Psoas muscle (tissue), 7 donors: ENCODE measurements at regions not wholly inside any gene's neighbourhood (a gene's known extent, or its start where the extent isn't known, plus 50 kb on each side); places are given as distances from the start of the nearest gene placed in this dataset.

ENCODE experiments used
- ATAC-seq, 4 donors: fragments of 200-7000 bp; cut with Tn5 transposase; one replicate each; pipeline ENCODE4 v1.9.1; 2020; ENCODE audit warnings: moderate library complexity in 3 of 4, mild to moderate bottlenecking in 2 of 4
- DNase-seq, 2 donors: peaks; one replicate each; pipeline ENCODE4 v3.0.0-alpha.2; 2020
- H3K27ac ChIP-seq: fragments of 200-600 bp; one replicate; pipeline ENCODE4 v1.8.0; 2022
- H3K27me3 ChIP-seq, 3 donors: fragments of 200-600 bp in 1 of 3; one replicate each; pipeline versions ENCODE4 v1.6.1 to v1.8.0; 2013 to 2022; ENCODE audit warnings: low read length in 2 of 3, mild to moderate bottlenecking in 2 of 3, moderate library complexity in 1 of 3; ENCODE audit not compliant: insufficient read depth in 3 of 3
- H3K36me3 ChIP-seq, 2 donors: fragments of 200-600 bp in 1 of 2; one replicate each; pipeline versions ENCODE4 v1.6.1 to v1.8.0; 2013 to 2022; ENCODE audit warnings: low read depth in 1 of 2, mild to moderate bottlenecking in 1 of 2, moderate library complexity in 1 of 2; ENCODE audit not compliant: insufficient read depth in 1 of 2
- H3K4me1 ChIP-seq: fragments of 200-600 bp; one replicate; pipeline ENCODE4 v1.8.0; 2022
- H3K4me3 ChIP-seq: fragments of 200-600 bp; one replicate; pipeline ENCODE4 v1.8.0; 2022; ENCODE audit warnings: mild to moderate bottlenecking
- H3K9me3 ChIP-seq: fragments of 200-600 bp; one replicate; pipeline ENCODE4 v1.8.0; 2022
- CTCF ChIP-seq: fragments of 200-600 bp; IDR thresholded peaks from one replicate; pipeline ENCODE4 v1.8.0; 2022; ENCODE audit warnings: antibody characterized with exemption
- WGBS, 3 donors: extraction: QIAGEN DNeasy Blood & Tissue Kit; methylation state at CpG; one replicate each; pipeline versions ENCODE4 v1.1.6 to v1.1.7; 2013; 5-methylcytosine and 5-hydroxymethylcytosine counted together
- intact Hi-C, 2 donors: fragments of 100-400 bp; cut with DNase I; formaldehyde crosslinking; loops; one replicate each; pipeline versions ENCODE4 v1.11.0 to v1.14.2; 2022
- donor health status: healthy with polysubstance abuse.
- donor health status: DM: no; HTN: no; CAD: no; lungs with moderate emphysema.
- donor health status: Bipolar disorder and iron deficiency.
- donor health status: healthy.
- donor health status: DM: yes; HTN: yes; CAD: no.
- donor health status: DM: no; HTN: no; CAD: no.
- donor health status: DM: yes; HTN: yes; CAD: no.

- Histone ChIP-seq H3K4me1 (no peaks in the 10 kb centered on the region), H3K36me3 (no peaks in the 10 kb centered on the region), H3K27me3 (no peaks in the 10 kb centered on the region), H3K9me3 (no peaks in the 10 kb centered on the region), H3K27ac (no peak overlapping the region), H3K4me3 (no peak overlapping the region)
- TF ChIP-seq CTCF = no peak
- ATAC-seq = no peak
- intact Hi-C loops = no loop called here
- no peak for DNase-seq
- 94 to 96% (median 94%) methylated on average over 3 of the region's 3 CpGs for WGBS, 3 donors
Observed at GRCh38 chr21:16145052-16145451, 415.3 kb downstream of the USP25 start.

GRCh38 chr21:16145479-16145878 is 415.7 kb downstream of the USP25 start:
- Histone ChIP-seq H3K9me3 (no peaks in the 10 kb centered on the region), H3K4me3 (no peak overlapping the region), H3K36me3 (no peaks in the 10 kb centered on the region), H3K27me3 (no peaks in the 10 kb centered on the region), H3K4me1 (no peaks in the 10 kb centered on the region), H3K27ac (no peak overlapping the region)
- TF ChIP-seq CTCF = no peak
- DNase-seq = no peak
- intact Hi-C loops = no loop called here
- WGBS, 3 donors = 77 to 82% (median 80%) methylated on average over 7 of the region's 7 CpGs
- ATAC-seq = no peak

GRCh38 chr21:16154321-16154720 is 424.5 kb downstream of the USP25 start:
- H3K9me3 ChIP-seq = no peaks in the 10 kb centered on the region
- intact Hi-C loops = no loop called here
- TF ChIP-seq CTCF = no peak
- H3K27ac ChIP-seq = no peak overlapping the region
- WGBS, 3 donors = 90 to 92% (median 92%) methylated on average over 4 of the region's 4 CpGs
- H3K4me3 ChIP-seq = no peak overlapping the region
- no peaks in the 10 kb centered on the region for H3K27me3 ChIP-seq
- no peaks in the 10 kb centered on the region for H3K4me1 ChIP-seq
- no peak for ATAC-seq
- no peaks in the 10 kb centered on the region for H3K36me3 ChIP-seq
- no peak for DNase-seq

DNA sequence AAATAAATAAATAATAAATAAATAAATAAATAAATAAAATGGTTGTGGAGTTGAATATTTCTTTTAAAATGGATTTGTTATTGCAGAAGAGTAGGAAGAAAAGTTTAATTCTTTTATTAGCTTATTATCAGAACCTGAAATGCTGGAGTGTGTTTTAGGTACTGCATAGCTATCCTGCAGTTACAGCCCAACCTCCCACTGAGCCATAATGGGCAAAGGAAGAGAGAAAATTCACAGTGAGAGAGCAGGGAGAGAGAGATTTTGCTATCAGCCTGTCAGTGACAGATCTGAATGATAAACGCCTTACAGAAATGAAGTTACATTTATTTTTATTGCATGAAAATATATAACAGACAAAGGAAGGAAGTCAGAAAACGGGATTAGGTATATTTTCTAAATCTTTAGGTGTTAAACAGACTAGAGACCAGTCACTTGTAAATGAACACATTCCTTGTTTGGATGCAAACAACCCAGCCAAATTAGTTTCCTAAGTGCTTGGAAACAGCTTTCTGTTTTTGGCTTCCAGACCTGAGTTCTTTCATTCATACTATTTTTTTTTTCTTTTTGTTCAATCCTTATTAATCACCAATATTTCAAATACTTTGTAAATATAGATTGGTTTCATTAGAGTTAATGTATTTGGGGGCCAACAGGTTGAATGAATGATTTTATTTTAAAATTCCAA is 425.3 kb downstream of the USP25 start:
- intact Hi-C loops = no loop called here
- no peak overlapping the region for H3K27ac ChIP-seq
- no peak for DNase-seq
- 68 to 80% (median 78%) methylated on average over 2 of the region's 2 CpGs for WGBS, 3 donors
- H3K27me3 ChIP-seq = no peaks in the 10 kb centered on the region
- TF ChIP-seq CTCF = no peak
- H3K36me3 ChIP-seq = no peaks in the 10 kb centered on the region
- ATAC-seq = no peak
- no peak overlapping the region for H3K4me3 ChIP-seq
- no peaks in the 10 kb centered on the region for H3K9me3 ChIP-seq
- no peaks in the 10 kb centered on the region for H3K4me1 ChIP-seq

DNA sequence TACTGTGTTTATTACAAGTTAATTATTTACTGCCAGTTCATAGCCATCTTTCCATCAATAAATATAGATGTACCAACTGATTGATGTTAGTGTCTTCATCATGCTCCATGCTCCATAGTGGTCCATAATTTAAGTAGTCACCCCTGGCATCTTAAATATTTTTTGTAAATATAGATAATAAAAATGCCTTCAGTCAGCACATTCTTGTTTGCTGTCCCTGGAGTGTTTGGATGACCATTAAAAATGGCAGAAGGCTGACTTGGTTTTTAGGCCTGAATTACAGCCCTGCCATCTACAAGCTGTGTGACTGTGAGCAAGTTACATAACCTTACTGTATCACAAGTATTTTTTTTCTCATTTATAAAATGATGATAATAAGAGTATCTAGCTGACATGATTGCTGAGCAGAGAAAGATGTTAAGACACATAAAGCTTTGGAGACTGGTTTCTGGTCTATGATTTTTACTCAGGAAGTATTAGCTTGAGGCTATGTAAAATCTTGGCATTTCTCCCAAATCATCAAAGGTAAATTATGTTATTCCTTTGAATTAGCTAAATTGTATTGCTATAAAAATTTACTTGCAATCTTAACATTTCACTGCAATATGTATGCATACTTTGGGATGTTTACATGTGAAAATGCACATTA is 427.2 kb downstream of the USP25 start:
- H3K4me3 ChIP-seq = no peak overlapping the region
- intact Hi-C loops = no loop called here
- DNase-seq (no peak), ATAC-seq (no peak)
- no peak for TF ChIP-seq CTCF
- H3K27ac ChIP-seq = no peak overlapping the region
- H3K36me3 ChIP-seq = no peaks in the 10 kb centered on the region
- no peaks in the 10 kb centered on the region for H3K27me3 ChIP-seq
- no peaks in the 10 kb centered on the region for H3K4me1 ChIP-seq
- H3K9me3 ChIP-seq = no peaks in the 10 kb centered on the region
